HG03354 (cell line): ENCODE measurements at regions not wholly inside any gene's neighbourhood (a gene's known extent, or its start where the extent isn't known, plus 50 kb on each side); places are given as distances from the start of the nearest gene placed in this dataset.

ENCODE experiments used
- ATAC-seq: cut with Tn5 transposase; IDR thresholded peaks from one replicate; pipeline ENCODE4 v1.9.1; 2021; ENCODE audit warnings: mild to moderate bottlenecking; ENCODE audit not compliant: unreplicated experiment, poor library complexity, severe bottlenecking

DNA sequence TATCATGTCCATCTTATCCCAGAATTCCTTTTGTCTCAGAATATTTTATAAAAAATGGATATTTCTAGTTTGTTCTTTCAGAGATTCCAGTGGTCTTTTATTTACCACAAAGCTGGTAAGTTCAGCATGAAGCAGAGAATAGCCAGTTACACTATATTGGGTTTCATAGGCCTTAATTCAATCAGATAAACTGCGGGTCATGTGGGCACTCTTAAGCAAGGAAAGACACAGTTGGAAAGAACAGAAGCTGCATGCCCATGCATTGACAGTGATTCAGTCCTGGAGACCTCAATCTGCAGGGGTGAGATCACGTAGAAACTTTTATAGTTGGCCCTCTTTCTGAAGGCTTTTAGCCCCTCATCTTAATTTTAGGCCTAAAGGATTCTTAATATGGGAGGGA is 281.3 kb upstream of the IGFBP3 start:
- ATAC-seq = no peak

DNA sequence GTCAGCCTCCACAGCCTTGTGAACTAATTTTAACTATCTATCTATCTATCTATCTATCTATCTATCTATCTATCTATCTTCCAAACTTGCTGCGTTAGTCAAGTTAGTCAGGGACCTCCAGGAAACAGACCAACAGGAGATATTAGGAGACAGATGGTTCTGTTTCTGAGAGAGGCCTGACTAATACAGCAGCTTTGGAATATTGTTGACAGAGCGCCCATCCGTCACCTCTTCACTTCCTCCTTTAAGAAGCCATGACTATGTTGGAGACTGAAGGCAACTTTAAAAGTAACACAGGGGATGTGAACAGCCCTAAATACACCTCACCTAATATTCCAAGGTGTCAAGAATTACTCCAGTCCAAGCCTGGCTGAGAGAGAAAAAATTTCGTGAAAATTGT is 280.9 kb upstream of the IGFBP3 start:
- no peak for ATAC-seq

DNA sequence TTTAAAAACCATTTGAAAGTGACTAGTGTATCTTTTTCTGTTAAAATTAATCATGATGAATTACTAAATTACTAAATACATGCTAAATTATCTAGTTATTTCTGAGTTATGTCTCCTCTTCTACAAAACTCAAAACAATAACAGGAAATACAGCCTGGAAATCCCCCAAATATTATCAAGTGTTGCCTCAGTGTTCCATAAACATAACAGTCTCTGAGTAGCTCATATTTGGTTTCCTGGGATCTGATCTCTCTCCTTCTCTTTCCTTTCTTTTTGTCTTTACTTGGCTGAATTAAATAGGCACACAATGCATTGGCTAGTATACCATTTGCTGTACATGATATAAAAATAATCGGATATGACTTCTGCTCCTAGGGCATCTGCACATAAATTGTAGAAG is 277.6 kb upstream of the IGFBP3 start:
- no peak for ATAC-seq

DNA sequence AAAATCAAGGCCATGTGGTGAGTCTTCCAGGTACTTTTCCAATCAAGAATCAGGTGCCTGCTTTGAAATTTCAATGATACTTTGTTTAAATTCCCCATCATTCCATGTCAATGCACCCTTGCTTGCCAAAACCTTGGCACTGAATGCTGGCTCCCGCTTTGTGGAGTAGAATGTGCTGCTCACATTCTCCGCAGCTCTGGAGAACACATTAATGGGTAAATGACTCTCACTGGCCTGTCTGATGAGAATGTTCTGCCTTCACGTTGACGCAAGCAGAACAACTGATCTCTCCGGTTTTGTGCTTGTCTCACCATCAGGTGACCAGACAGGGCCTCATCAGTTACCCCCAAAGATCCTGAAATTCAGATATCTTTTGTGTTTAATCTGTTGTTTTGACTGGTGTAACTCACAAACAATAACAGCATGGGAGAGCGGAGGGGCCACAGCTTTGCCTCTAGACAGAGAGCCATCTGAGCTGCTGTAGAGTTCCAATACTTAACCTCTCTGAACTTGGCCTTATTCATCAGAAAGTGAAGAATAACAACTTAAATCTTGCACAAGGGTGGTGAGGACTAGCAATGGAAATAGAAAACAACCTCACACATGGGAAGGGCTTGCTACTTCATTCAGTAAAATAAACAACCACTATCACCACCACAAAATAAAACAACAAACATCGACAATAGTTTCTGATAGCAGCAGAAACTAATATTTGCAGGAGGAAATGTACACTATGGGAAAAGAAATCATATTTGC is 276.9 kb upstream of the IGFBP3 start:
- ATAC-seq = no peak

DNA sequence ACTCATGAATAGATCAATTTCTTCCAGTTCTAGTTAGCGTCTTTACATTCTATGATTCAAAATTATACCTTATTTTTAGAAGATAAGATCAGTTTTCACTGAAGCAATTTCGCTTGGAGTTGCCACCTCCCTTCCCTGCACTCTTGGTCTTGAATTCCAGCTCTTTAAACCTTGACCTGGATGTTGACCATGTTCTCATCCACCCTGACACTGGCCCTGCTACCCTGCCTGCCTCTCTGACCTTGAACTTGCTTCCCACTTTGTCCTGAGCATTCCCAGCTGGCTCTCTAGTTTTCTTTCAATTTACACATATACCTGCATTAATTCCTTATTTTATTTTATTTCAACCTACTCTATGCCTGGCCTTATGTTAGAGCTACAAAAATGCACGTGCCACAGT is 274.9 kb upstream of the IGFBP3 start:
- ATAC-seq = no peak

DNA sequence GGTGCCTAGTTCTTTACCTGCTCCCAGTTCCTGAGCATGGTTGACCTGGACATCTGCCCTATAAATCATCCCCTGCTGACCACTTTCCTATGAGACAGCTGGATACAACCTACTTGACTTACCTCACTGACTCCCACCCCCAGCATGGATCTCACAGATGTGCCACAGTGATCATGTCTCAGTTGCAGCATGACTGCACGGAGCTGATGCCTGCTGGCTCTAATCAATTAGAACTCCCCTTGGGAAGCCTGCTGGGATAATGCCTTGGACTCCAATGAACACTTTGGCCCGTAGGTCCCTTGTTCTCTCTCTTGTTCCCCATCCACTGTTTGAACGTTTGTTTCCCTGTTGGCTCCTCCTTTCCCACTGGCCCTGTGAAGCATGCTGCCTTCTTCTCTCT is 271.2 kb upstream of the IGFBP3 start:
- no peak for ATAC-seq

DNA sequence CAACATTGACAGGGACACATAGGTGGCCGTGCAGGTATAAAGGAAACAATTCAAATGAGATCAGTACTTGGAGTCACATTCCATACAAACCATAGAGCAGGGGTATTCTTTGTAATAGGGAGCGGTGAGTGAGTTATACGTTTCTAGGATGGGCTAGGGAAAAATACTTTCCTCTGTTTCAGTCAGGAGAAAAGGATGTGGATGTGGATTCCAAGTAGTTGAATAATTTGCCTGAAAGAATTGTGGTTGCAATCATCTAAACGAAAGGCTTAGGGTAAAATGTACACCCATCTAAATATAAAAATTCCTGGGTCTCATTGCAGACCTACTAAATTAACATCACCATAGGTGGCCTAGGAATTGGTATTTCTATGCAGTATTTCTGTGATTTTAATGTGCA is 270.7 kb upstream of the IGFBP3 start:
- ATAC-seq = no peak

DNA sequence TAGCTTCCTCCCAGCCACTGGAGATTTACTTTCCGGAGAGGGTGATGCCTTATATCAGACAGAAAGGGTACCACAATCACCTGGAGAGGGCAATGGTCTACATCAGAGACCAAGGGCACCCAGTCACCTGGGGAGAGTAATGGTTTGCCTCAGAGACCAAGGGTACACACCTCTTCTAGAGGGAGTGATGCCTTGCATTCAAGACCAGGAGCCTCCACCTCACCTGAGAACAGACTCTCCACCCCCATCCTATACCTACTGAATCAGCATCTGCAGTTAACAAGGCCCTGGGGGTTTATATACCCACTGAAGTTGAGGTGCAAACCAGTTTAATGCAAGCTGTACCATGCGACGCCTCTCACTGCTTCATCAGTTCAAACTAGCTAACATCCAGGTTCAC is 270.2 kb upstream of the IGFBP3 start:
- no peak for ATAC-seq

DNA sequence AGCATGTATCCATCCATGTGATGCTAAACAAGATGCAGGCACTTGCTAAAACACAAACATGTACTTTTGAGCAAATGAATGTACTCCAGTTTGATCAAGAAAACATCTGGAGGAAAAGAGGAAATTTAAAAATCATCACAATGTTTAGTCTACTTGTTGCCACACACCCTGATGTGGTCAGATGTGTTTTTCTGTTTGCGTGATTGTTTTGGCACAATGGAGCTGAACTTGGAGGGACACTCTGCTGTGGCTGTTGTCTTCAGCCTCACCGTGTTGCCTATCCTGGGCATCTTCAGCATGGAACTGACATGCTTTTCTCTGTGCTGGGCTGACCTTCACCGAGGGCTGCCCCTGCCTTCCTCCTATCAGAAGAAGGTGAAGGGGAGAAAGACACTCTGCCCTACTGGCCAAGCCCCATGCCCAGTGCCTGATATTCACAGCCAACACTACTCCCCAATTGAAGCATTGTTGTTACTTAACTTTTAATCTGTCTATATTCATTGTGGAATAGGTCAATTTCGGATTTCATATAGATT is 268.3 kb upstream of the IGFBP3 start:
- ATAC-seq = no peak

DNA sequence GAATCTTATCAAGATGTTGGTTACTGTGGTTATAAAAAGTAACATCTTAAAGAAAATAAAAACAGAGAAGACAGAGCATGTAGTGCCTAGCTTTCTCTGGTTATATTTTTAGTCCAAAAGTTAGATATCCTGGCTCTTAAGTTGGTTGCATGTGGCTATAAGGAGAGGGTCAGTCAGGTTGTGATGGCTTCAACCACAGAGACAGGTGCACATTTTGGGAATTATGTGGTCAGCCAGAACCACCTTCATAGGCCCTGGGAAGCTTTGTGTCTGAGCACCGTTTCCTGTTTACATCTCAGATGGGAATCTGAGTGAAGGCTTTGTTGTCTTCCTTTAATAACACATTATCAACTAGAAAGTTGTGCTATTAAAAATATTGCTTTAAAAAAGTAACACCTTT is 265.1 kb upstream of the IGFBP3 start:
- no peak for ATAC-seq

DNA sequence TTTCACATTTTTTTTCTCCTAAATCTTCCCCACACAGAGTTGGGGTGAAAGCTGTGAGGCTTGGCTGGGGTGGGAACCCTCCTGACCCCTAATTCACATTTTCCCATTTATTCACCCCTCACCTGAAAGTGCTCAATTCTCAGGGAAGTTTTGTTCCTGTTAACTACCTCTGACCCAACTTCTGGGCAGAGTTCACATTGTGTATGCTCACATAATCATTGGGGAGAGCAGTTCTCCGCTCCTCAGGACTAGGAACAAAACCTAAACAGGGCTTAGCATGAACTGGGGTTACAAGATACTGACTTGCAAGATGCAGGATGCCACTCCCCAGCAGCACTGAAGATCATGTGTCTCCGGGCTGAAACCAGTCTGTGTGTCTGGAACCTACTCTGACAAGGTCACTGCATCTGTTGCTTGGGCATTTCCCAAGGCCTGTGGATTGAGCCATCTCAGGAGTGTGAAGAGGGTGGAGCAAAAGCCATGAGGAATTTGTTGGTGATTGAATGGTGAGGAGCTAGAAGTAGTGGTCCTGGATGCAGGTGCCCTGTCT is 258.1 kb upstream of the IGFBP3 start:
- ATAC-seq = no peak

DNA sequence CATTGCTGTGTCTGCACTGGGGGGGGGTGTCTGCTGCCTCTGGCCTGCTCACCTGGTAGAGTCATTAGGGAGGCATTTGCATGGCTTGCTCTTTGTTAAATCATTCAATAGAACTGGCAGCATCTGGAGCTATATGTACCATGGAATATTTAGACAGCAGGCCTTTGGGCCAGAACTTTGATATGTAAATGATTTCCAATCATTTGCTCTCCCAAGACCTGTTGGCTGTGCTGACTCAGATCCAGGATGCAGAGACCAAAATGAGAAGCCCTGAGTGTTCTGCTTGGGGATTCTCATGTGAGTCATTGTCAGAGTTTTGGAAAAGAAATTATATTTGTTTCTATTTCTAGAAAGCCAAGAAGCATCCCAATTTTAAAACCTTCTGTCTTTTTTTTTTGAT is 257.6 kb upstream of the IGFBP3 start:
- ATAC-seq = no peak

DNA sequence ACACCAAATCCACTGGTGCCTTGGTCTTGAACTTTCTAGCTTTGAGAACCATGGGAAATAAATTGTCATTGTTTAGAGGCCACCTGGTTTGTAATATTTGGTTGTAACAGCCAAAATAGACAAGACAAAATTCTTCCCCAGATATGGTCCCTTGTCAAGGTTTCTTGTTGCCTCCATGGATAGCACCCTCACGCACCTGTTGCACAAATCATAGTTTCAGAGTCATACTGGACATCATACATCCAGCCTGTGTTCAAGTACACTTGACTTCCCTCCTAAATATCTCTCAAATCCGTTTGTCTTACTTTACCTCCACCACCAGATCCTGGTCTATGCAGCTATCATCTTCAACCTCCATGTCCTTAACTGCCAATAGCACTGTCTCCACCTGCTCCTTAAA is 256.7 kb upstream of the IGFBP3 start:
- ATAC-seq = no peak

DNA sequence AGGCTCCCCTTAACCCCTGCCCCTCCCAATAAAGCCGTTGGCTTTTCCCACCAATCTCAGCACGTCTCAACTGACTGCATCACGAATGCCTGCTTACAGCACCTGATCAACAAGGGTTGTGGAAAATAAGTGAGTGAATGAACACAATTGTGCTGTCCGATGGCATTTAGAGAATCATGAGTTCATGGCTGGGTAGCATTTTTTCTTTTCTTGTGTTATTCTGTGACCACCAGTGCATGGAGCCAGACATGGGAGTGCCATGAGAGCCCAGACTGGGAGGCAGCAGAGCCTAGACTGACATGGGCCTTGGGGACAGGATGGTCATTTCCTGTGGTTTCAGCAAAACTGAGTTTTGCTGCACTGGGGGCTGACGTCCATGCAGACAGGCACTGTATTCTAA is 254.1 kb upstream of the IGFBP3 start:
- no peak for ATAC-seq

DNA sequence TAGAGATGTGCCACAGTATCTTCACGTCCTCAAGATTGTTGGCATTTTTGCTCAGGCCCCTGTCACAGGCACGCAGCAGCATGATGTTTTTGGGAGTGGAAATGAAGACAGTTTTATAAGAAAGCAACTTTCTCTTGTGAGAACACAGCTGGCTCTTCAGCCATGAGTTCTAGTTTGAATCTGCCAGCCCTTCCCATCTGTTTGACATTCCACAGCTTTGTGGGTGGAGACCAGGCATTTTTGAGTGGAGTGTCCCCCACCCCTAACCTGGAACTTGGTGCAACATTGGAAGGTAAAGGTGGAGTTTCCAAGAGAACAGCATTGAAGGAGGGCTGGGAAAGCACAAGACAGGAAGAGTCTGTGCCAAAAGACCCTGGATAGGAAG is 253.1 kb upstream of the IGFBP3 start:
- ATAC-seq = no peak

DNA sequence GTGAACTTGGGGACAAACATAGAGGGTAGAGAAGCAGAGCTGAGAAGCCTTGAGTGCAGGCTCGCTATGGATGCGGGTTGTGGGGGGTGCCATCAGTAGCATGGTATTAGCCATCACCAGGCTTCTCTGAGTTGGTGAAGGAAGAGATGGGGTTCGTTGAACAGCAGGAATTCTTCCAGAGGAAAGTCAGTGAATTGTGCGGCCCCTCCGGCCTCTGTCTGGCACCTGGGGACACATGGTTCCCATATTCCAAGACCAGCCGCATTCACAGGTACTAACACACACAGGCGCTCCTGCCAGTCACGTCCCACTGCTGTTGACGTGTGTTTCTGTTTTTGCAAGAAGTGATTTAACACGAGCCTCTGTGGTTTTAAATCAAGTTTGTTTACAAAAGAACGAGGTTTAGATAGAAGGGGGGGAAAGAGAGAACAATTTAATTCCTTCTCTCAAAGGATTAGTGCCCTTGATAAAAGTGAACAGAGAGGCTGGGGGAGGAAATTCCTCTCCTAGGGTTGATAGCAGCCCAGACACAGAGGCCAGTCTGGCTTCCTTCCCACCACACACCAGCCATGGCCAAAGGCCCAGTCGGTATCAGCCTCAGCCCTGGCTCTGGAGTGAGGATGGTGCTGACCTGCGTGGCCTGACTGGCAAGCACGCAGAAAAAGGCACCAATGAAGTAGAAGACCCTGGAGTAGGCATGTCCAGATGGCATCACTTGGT is 252.6 kb upstream of the IGFBP3 start:
- no peak for ATAC-seq

DNA sequence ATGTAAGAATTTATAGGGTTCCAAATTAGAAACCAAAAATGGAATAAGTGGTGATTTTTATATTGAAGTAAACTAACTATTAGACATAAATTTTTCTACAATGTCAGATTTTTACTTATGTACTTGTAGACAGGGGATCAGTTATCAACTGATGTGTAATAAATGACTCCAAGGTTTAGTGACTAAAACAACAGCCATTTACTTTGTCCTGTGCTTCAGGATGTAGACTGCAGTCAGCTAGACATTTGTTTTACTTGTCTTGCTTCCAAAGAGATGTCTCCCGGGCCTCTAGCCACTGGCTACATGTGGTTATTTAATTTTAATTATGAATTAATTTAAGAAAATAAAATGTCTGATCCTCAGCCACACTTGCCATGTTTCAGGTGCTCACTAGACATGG is 249.7 kb upstream of the IGFBP3 start:
- no peak for ATAC-seq

DNA sequence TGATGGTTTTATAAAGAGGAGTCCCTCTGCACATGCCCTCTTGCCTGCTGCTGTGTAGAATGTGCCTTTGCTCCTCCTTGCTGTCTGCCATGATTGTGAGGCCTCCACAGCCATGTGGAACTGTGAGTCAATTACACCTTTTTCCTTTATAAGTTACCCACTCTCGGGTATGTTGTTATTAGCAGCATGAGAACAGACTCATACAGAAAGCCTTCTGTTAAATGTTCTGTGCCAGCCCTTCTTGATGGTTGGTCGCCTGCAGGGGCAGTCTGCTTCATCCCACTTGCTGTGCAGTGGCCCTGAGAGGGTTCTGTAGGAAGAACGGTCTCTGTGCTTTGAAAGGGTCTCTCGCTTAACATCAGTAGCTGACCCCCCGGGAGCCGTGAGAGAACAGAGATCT is 248.9 kb upstream of the IGFBP3 start:
- ATAC-seq = no peak

DNA sequence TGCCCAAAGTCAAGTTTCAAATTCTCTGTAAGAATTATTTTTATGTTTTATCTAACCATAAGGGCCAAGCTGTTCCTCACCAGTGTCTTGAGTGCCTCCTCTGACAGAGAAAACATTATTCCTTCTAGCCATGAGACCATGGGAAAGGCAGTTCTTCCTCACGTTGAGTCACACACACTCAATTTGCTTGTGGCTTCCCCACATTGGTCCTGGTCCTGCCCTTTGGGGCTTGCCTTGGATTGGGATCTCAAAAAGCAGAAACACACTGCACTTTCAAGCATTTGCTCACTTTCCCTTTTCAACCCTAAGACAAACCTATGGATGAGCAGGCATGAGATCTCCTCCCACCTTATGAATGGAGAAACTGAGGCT is 248.3 kb upstream of the IGFBP3 start:
- no peak for ATAC-seq

DNA sequence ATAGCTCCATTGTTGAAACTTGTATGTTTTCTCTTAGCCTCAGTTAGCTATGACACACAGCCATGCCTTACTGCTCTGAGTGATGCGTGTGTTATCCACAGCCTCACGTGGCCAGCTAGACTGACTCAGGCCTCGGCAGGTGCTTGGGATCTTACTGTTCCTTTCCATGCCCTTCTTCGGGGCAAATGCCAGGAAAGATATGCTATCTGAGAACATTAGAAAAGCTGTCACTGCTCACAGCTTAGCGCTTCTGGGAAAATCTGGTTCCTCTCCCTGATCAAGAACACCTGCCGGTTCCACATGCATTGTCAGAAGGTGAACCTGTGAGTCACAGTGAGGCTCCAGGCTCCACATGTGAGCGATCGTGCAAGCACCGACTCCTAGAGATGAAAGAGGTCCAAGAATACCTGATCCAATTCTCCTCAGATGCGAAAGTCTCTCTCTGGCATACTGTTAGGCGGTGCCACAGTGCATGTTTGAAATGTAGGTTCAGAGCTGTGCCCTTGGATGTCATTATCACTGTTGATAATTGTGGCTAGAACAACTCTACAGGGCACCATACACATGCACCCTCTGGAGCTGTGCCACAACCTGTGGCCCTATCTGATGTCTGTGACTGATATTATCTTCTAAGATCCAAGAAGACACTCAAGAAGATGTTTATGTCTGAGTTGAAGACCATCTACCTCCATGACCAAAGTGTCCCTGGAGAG is 247.8 kb upstream of the IGFBP3 start:
- no peak for ATAC-seq

DNA sequence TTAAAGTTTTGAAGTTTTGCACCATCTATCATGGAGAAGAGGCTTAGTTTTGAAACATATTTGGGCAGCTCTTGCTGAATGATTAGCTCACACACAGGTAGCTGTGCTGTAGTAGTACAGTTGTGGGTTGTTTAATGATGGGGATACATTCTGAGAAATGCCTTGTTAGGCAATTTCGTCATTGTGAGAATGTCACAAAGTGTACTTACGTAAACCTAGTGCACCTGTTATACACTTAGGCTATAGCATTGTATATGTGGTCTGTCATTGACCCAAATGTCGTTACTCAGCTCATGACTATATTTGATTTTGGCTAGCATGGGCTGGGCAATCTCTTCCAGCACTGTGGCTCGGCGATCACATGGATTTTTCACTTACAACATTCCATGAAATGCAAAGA is 247.2 kb upstream of the IGFBP3 start:
- no peak for ATAC-seq
